ENCODE measurements at regions not wholly inside any gene's neighbourhood (a gene's known extent, or its start where the extent isn't known, plus 50 kb on each side); places are given as distances from the start of the nearest gene placed in this dataset.

DNA sequence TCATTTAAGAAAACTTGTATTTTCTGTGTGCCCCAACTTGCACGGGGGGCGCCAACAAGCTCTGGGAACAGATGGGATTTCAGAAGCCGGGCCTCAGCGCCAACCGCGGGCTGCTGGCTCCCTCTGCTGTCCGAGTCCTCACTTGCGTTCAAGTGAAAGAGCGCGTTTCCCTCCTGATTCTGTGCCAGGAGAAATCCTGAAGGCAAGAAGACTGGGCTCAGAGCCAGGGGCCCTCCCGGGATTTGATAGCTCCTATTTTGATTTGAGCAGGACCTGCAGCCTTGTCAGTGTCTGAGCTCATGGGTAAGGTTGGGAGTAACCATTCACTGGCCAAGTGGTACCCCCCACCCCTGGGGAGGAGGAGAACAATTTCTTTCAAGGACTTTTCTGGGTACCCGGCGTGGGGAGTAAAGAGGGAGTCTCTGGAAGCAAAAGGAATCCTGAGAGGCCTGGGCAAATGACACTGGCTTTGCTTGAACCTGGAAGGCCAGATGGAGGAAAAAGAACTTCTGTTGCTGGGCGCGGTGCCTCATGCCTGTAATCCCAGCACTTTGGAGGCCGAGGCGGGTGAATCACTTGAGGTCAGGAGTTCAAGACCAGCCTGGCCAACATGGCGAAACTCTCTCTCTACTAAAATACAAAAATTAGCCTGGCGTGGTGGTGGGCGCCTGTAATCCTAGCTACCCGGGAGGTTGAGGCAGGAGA, 179.0 kb upstream of the RGS6 start:
- ATAC-seq (ENCODE audit: insufficient number of reproducible peaks, low FRiP score, low read depth) (no peak), DNase-seq (ENCODE audit: low spot score) (peak; percentile 66)
- H3K9me3 ChIP-seq: peaks cover 5% of the 10 kb centered on the region
- no peaks in the 10 kb centered on the region for H3K36me3 ChIP-seq
- TF ChIP-seq, protein P1, sequence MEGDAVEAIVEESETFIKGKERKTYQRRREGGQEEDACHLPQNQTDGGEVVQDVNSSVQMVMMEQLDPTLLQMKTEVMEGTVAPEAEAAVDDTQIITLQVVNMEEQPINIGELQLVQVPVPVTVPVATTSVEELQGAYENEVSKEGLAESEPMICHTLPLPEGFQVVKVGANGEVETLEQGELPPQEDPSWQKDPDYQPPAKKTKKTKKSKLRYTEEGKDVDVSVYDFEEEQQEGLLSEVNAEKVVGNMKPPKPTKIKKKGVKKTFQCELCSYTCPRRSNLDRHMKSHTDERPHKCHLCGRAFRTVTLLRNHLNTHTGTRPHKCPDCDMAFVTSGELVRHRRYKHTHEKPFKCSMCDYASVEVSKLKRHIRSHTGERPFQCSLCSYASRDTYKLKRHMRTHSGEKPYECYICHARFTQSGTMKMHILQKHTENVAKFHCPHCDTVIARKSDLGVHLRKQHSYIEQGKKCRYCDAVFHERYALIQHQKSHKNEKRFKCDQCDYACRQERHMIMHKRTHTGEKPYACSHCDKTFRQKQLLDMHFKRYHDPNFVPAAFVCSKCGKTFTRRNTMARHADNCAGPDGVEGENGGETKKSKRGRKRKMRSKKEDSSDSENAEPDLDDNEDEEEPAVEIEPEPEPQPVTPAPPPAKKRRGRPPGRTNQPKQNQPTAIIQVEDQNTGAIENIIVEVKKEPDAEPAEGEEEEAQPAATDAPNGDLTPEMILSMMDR (IDR thresholded peaks at IDR 0.05): peak; percentile 91
- H3K4me3 ChIP-seq: peak overlapping the region; percentile 55
- no peak overlapping the region for H3K27ac ChIP-seq
- no peaks in the 10 kb centered on the region for H3K27me3 ChIP-seq (replicated peaks; ENCODE audit: insufficient read depth)
- peaks cover 2 to 4% of the 10 kb centered on the region in 2 donors for H3K4me1 ChIP-seq (ENCODE audit: control insufficient read depth in 1 of 2, low read depth in 2 of 2)

DNA sequence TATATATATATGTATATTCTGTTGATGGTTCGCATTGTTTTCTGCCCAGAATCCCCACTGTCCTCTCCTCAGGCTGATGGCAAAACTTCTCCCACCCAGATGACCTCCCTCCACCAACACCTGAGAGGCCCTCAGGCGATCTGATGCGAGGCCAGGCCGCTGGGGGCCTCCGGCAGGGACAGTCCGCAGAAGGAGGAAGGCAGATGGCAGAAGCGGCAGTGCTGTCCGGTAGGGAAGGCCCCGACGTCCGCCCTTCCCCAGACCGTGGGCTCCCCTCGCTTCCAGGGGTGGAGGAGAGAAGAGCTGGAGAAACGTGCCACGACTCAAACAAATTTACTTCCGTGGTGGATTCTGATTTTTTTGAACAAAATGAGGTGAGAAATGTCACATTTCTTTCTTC, 178.3 kb upstream of the RGS6 start:
- no peak for ATAC-seq (ENCODE audit: insufficient number of reproducible peaks, low FRiP score, low read depth)
- TF ChIP-seq, protein P1 (IDR thresholded peaks at IDR 0.05): no peak
- H3K27me3 ChIP-seq (replicated peaks; ENCODE audit: insufficient read depth): no peaks in the 10 kb centered on the region
- no peak for DNase-seq (ENCODE audit: low spot score)
- H3K36me3 ChIP-seq: no peaks in the 10 kb centered on the region
- peaks cover 2 to 4% of the 10 kb centered on the region in 2 donors for H3K4me1 ChIP-seq (ENCODE audit: control insufficient read depth in 1 of 2, low read depth in 2 of 2)
- no peak overlapping the region for H3K4me3 ChIP-seq
- no peak overlapping the region for H3K27ac ChIP-seq
- no peaks in the 10 kb centered on the region for H3K9me3 ChIP-seq

DNA sequence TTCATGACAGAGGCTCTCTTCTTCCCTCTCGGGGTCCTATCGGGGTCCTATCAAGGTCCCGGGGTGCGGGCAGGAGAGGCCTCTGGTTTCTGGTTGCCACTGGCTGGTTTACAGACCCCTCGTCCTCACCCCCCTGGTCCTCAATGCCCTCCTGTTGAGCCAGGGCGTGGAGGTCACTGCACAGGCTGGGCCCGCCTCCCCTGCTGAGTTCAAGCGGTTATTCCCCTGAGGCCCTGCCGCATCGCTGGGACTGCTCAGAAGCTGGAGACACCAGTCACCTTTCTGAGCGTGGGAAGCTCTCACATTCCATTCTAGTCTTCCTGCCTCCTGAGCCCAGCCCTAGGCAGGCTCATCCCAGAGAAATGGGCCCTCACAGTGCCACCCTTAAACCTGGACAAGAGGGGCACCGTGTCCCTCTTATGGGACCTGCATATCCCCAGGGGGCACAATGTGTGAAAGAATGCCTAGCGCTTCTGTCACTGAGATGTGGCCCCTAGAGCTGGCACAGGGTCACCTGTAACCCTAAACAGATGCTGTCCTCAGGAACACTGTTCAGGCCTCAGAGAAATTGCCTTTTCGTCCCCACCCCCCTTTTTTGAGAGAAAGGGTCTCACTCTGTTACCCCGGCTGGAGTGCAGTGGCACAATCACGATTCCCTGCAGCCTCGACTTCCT, 177.7 kb upstream of the RGS6 start:
- DNase-seq (ENCODE audit: low spot score) (no peak), ATAC-seq (ENCODE audit: insufficient number of reproducible peaks, low FRiP score, low read depth) (no peak)
- Histone ChIP-seq H3K27me3 (replicated peaks; ENCODE audit: insufficient read depth) (no peaks in the 10 kb centered on the region), H3K27ac (no peak overlapping the region), H3K9me3 (no peaks in the 10 kb centered on the region), H3K36me3 (no peaks in the 10 kb centered on the region), H3K4me3 (no peak overlapping the region), H3K4me1 (ENCODE audit: control insufficient read depth in 1 of 2, low read depth in 2 of 2) (peaks cover 2 to 4% of the 10 kb centered on the region in 2 donors)
- TF ChIP-seq, protein P1 (IDR thresholded peaks at IDR 0.05): no peak

DNA sequence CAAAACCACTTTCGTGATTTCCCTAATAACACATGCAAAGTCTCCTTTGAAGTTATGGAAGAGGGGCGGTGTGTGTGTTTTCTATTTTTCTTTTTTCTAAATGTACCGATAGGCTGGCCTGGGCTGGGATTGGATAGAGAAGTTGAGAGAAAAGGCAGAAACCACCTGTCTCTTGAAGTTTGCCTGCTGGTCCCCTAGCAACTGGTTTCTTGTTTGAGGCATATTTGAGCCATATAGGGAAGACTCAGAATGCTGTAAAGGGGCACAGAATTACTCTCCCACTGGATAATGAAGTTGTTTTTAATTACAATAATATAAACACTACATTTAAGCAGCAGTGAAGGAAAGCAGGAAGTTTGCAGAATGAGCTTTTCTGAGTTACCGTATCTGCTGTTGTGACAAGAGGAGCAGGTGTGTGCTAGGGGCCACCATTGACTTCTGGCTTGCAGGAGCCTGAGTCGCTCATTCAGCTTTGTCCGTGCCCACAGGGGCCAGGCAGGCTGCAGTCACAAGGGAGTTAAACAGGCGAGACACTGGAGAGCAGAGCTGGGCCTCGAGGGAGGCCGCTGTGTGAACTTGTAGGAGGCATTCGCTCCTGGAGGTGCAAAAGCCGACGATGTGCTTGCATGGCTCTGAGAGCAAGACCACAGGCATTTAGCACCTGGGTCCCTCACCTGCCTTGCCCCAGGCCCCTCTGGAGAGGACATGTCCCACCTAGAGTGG, 173.8 kb upstream of the RGS6 start:
- TF ChIP-seq, protein P1 (IDR thresholded peaks at IDR 0.05): no peak
- Histone ChIP-seq H3K36me3 (no peaks in the 10 kb centered on the region), H3K27ac (no peak overlapping the region), H3K4me1 (ENCODE audit: control insufficient read depth in 1 of 2, low read depth in 2 of 2) (peaks cover under 1 to 1% of the 10 kb centered on the region in 2 donors), H3K27me3 (replicated peaks; ENCODE audit: insufficient read depth) (no peaks in the 10 kb centered on the region), H3K9me3 (no peaks in the 10 kb centered on the region), H3K4me3 (no peak overlapping the region)
- no peak for DNase-seq (ENCODE audit: low spot score)
- no peak for ATAC-seq (ENCODE audit: insufficient number of reproducible peaks, low FRiP score, low read depth)

DNA sequence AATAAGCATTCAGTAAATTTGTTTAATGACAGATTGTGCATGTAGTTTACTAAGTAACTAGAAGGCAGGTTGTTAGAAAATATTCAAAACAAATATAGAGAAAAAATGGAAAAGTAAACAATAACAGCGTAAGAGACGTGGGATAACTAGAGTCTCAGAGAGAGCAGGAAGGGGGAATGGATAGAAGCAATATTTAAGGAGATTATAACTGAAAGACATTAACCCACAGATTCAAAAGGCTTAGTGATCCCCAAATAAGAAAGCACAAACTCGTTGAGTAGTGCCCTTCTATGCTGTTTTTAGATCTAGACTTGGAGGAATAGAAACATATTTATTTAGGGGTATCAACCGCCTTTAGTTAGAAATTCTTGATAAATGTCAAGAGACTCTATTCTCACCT, 169.7 kb upstream of the RGS6 start:
- Histone ChIP-seq H3K27ac (no peak overlapping the region), H3K4me3 (no peak overlapping the region), H3K36me3 (no peaks in the 10 kb centered on the region), H3K9me3 (no peaks in the 10 kb centered on the region), H3K4me1 (ENCODE audit: control insufficient read depth in 1 of 2, low read depth in 2 of 2) (peaks cover 0 to 5% of the 10 kb centered on the region in 2 donors), H3K27me3 (replicated peaks; ENCODE audit: insufficient read depth) (no peaks in the 10 kb centered on the region)
- TF ChIP-seq, protein P1 (IDR thresholded peaks at IDR 0.05): no peak
- DNase-seq (ENCODE audit: low spot score): no peak
- ATAC-seq (ENCODE audit: insufficient number of reproducible peaks, low FRiP score, low read depth): no peak
